ENCODE measurements at regions not wholly inside any gene's neighbourhood (a gene's known extent, or its start where the extent isn't known, plus 50 kb on each side); places are given as distances from the start of the nearest gene placed in this dataset.
"Not testable (repeated sequence)": the region's sequence is repeated elsewhere in the genome, so short reads cannot be mapped to it uniquely, and the experiment has no call there.

DNA sequence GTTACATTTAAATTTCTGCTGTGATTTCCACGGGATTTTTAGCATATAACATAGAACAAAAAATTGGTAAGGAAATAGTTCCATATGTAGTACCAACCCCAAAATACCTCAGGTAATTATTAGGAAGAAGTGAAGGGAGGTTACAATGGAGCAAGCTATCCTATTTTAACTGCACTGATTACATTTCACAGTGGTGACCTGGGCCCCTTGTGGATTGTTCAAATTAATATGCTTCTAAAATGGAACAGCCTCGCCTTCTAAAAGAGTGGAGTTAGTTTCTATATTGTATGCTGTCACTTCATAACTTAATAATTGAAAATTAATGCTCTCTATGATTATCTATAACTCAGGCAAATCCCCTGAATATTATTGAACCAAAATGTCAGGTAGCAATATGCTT, 651.7 kb upstream of the GBE1 start:
- in situ Hi-C loops (cut with HindIII; ENCODE audit: low pct_unique_long_range_greater_than_20kb, low sequenced_read_pairs), result no loop called here
- DNase-seq (ENCODE audit: low read depth), result no peak

DNA sequence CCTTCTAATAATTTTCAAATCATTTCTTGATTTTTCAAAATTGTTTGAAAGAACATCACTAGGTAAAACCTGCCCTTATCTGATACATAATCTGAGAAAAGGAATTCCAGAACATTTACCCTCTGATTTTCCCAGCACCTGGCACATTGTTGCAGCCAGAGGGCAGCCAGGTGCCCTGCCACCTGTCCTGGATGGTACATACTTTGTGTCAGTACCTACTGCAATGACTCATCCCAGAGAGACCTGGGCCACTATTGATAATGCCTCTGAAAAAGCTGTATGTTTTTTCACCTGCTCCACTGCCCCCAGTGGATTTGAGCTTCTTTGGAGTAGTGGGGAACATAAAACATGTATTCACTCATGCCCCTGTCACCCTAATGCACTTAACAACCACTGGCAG, 648.9 kb upstream of the GBE1 start:
- in situ Hi-C loops (cut with HindIII; ENCODE audit: low pct_unique_long_range_greater_than_20kb, low sequenced_read_pairs), result no loop called here
- DNase-seq (ENCODE audit: low read depth), result no peak

DNA sequence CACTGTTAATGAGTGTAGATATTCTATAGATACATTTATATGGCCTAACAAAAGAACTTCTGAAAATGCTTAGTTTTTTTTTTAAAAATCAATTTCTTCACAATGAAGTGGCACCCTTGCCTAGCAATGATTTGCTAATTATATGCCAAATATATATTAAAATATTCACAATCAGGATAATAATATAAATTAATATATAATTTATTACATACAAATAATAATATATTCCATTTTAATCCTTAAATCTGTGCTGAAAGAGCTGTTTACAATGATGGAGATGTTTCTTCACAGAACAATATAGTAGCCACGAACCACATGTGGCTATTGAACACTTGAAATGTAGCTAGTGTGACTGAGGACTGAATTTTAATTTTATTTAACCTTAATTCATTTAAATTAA, 648.4 kb upstream of the GBE1 start:
- DNase-seq (ENCODE audit: low read depth), result no peak
- in situ Hi-C loops (cut with HindIII; ENCODE audit: low pct_unique_long_range_greater_than_20kb, low sequenced_read_pairs), result no loop called here

DNA sequence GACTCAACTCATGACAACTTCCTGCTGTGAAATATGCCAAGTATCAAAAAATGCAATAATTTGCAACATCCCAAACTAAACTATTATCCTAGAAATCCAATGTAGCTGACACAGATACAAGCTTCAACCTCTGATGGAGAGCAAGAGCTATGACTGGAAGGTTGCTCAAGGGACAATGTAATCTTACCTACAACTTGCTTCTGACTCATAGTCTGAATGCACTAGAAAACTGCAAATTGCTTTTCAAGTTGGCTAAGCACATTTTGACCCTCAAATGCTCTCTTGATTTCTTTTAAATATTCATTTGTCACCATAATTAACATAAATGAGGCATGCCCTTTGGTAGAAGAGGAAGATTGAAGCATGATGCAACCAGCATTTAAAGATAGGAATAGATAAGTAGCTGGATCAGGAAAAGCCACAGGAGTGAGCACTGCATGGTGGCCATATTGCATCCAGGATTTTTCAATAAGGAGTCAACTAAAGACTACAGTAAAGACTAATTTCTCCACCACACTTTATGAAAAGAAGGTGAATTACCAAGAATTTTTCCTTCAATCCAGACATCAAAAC, 630.8 kb upstream of the GBE1 start:
- no peak for DNase-seq (ENCODE audit: low read depth)
- in situ Hi-C loops (cut with HindIII; ENCODE audit: low pct_unique_long_range_greater_than_20kb, low sequenced_read_pairs), result no loop called here

DNA sequence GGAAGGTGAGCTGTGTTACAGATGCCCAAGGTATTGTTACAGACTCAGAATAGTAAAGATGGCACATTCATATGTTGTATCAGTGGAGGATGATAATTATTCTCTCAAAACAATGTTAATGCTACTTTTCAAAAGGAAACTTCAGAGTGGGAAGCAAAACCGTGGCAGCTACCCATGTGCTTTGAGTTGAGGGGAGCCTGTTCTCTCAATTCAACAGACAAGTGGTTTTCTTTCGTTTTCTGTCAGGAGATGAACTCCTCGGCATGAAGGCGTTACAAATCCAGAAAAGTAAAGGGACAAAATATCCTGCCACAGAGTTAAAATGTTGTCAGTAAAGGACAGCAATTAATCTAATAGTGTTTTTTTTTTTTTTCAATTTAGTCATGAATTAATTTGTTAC, 629.4 kb upstream of the GBE1 start:
- DNase-seq (ENCODE audit: low read depth), result no peak
- in situ Hi-C loops (cut with HindIII; ENCODE audit: low pct_unique_long_range_greater_than_20kb, low sequenced_read_pairs), result no loop called here

DNA sequence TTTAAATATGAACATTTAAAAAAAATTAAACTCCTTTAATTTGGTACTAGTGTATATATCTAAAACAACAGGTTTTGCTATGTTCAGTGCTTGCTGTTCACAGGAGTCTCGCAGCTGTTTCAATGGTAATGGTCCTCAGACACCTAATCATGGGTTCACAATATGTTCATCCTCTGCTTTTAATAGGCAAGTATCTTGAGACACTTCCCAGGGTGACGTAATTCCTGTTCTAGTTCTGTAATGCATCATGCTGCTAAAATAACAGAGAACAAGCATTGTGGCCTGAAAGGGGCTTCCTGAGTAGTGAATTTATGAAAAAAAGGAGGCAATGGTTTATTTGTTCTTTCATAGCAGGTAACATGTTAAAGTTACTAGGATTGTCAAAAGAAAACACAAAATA, 625.2 kb upstream of the GBE1 start:
- in situ Hi-C loops (cut with HindIII; ENCODE audit: low pct_unique_long_range_greater_than_20kb, low sequenced_read_pairs), result no loop called here
- DNase-seq (ENCODE audit: low read depth), result no peak

DNA sequence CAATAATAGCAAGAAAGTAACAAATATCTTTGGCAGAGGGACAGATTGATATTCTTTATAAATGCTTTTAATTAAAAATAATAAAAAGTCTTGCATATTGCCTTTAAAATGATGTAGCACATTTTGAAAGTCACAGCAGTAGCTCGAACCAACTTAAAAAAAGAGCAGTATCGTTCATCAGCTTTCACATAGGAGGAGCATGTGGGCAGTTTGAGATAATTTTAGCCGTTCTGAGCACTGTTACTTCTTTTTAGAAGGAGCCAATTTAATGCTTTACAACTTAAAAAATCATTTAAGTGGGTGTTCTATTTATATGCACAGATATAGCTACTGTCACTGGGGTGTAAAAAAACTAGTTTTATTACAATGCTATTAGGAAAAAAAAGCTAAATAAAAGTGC, 622.7 kb upstream of the GBE1 start:
- DNase-seq (ENCODE audit: low read depth), result no peak
- in situ Hi-C loops (cut with HindIII; ENCODE audit: low pct_unique_long_range_greater_than_20kb, low sequenced_read_pairs), result no loop called here

DNA sequence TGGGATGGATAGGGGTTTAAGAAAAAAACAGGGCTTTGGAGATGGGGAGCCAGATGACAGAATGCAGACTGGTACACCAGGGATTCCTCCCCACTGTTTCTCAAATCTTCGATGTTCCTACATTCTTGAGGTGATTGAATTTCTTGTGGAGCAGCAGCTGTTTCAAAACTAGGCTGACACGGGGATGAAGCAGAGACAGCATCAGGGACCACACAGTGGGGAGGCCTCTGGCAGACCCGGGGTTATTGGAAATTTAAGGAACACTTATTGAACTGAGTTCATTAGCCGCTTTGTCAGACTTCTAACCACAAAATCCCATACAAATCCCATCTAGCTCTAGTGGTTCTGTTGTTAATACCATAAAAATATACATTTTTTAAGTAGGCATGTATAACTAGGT, 621.4 kb upstream of the GBE1 start:
- in situ Hi-C loops (cut with HindIII; ENCODE audit: low pct_unique_long_range_greater_than_20kb, low sequenced_read_pairs), result no loop called here
- DNase-seq (ENCODE audit: low read depth), result no peak

DNA sequence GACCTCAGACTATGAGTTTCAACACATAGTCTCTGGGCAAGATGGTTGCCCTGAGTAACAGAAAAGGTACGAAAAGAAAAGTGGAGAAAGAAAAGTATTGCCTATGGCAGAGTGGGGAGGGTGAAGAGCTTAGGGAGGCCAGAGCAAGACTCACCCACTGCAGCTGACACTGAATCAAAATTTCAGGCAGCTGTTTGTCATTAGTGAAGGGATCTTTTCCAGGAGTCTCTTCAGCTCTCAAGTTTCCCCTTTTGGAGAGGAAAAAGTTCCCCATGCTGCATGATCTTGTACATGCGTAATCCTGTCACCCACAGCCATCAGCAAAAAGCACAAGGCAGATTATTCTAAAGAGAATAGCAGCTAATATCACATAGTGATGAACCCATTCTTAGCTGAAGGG, 616.9 kb upstream of the GBE1 start:
- DNase-seq (ENCODE audit: low read depth), result no peak

DNA sequence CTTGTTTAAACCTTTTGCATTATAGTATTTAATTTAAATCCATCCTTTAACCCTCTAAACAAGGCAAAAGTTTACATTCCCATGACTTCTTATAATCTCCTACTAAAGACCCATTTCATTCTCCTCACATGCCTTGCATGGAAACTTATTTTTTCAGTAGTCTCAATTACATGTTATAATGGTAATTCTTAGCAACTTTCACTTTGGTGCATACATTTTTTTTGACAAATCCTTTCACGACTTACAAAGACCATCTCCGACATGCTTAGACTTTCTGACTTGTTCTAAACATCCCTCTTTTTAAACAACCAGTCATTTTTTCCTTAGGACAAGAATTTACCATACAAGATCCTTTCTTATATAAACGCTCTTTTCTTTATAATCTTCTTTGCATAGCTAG, 615.4 kb upstream of the GBE1 start:
- in situ Hi-C loops (cut with HindIII; ENCODE audit: low pct_unique_long_range_greater_than_20kb, low sequenced_read_pairs), result no loop called here
- peak; percentile 1 for DNase-seq (ENCODE audit: low read depth)

More for the DNA sequence above, 616.9 kb upstream of the GBE1 start:
- in situ Hi-C loops (cut with HindIII; ENCODE audit: low pct_unique_long_range_greater_than_20kb, low sequenced_read_pairs), result no loop called here

DNA sequence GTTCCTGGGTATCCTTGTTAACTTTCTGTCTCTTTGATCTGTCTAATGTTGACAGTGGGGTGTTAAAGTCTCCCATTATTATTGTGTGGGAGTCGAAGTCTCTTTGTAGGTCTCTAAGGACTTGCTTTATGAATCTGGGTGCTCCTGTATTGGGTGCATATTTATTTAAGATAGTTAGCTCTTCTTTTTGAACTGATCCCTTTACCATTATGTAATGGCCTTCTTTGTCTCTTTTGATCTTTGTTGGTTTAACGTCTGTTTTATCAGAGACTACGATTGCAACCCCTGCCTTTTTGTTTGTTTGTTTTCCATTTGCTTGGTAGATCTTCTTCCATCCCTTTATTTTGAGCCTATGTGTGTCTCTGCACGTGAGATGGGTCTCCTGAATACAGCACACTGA, 612.4 kb upstream of the GBE1 start:
- in situ Hi-C loops (cut with HindIII; ENCODE audit: low pct_unique_long_range_greater_than_20kb, low sequenced_read_pairs), result not testable (repeated sequence)

DNA sequence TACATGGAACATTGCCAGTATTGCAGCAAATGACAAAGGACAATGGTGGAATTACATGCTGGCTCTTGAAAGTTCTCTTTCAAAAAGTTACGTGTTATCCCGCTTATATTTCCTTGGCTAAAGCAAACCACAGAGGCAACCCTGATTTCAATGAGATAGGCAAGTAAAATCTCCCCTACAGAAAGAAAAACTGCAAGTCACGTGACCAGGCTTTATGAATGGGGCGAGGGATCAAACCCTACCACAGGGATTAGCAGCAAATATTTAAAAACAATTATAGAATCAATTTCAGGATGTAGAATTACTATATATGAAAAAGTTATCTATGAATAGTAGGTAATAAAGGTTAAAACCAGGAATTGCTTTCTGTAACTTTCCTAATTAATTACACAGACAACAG, 603.4 kb upstream of the GBE1 start:
- no peak for DNase-seq (ENCODE audit: low read depth)
- in situ Hi-C loops (cut with HindIII; ENCODE audit: low pct_unique_long_range_greater_than_20kb, low sequenced_read_pairs), result no loop called here

More for the DNA sequence above, 612.4 kb upstream of the GBE1 start:
- not testable (repeated sequence) for DNase-seq (ENCODE audit: low read depth)

DNA sequence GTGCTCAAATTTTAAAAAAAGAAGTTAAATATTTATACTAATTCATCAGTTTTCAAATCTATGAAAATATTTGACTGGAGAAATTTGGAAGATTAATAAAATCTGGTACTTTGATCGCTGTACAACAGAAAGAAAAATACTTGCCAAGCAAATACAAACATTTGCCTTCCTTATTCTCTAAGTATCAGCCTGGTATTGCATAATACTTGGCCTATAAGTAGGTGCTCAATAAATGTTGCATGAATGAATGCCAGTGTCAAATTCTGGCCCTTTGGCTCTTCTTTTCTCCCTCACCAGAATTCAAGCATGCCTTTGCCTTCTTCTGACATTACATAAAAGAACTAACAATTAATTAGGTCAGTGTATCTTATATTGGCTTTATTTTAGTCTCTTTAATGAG, 601.7 kb upstream of the GBE1 start:
- DNase-seq (ENCODE audit: low read depth), result no peak
- in situ Hi-C loops (cut with HindIII; ENCODE audit: low pct_unique_long_range_greater_than_20kb, low sequenced_read_pairs), result no loop called here

DNA sequence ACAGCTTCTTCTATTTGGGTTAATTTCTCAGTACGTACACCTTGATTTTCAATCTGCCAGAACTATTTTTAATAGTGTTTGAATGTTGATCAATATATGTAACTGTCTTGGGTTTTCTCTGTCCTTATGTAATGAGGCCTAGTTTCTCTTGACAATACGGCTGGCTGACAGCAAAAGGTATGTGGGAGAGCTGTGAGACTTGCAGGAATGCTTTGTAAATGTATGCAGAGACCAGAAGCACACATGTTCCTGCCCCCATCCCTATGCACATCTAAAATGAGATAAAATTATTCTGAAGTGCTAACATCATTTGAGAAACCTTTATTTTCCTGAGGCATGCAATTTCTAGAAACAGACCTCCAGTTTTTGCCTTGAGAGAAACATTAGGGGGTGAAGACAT, 593.8 kb upstream of the GBE1 start:
- in situ Hi-C loops (cut with HindIII; ENCODE audit: low pct_unique_long_range_greater_than_20kb, low sequenced_read_pairs), result no loop called here
- DNase-seq (ENCODE audit: low read depth), result no peak

DNA sequence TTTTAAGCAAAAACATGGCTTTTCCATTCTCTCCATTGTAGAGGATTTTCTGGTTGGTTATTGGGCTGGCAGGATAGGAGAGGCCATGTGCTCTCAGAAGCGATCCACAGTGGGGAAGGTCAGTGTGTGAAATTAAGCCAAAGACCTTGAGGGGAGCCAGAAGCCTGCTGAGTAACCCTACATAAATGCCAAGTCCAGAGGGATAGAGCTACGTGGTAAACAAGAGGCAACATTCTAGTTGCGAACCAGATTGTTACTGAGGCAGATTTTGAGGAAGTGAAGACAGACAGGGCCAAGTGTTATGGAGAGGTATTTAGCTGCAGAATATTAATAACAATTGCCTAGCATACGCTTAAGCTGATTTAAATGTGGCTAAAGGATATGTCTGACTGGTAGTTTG, 592.8 kb upstream of the GBE1 start:
- DNase-seq (ENCODE audit: low read depth), result no peak
- in situ Hi-C loops (cut with HindIII; ENCODE audit: low pct_unique_long_range_greater_than_20kb, low sequenced_read_pairs), result no loop called here

DNA sequence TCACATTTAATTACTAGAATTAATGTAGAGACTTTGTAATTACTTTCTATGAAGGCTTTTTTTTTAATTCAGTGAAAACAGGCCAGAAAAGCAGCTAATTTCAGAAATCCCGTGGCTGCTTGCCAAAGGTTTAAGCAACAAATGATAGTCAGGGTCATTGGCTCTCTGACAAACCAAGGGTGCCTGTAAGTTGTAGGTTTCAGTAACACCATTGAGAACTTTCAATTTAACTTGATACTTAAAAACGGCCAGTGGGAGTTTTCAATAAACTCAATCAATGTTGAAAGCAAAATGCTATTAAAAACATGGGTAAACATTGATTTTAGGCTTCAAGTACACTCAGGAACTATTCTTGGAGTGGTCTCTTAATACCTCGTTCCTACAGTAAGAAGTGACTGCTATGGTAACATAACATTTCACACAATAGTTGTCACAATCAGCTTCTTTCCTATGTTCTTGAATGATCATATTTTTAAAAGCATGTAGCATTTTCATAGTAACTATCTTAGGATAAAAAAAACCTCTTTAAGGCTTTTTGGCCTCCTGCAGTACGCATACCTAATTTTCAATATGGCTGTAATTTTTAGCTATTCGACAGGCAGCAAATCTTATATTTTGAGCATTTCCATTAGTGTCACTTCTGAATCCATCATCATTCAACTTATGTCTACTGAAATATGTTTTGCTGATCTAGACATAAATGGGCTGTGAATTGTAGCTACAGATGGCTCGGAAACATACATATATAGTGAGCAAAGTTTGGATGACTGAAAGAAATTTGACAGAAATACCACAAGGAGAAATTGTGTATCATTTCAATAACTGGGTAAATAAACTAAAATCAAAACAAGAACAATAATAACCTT, 592.1 kb upstream of the GBE1 start:
- in situ Hi-C loops (cut with HindIII; ENCODE audit: low pct_unique_long_range_greater_than_20kb, low sequenced_read_pairs), result no loop called here
- no peak for DNase-seq (ENCODE audit: low read depth)

DNA sequence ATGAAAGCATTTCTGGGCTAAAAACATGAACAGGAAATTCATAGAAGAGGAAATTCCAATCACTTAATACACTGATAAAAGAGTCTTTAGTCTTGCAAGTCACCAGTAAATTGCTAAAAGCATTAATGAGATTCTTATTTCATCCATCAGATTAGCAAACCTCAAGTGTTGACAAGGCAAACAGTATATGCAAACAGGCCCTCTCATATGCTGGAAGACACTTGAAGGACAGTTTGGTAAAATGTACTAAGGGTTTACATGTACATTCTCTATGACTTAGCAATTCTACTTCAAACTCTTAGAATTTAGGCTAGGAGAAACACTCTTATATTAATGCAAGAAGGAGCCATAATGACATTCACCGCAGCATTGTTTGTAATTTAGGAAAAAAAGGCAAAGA, 586.1 kb upstream of the GBE1 start:
- in situ Hi-C loops (cut with HindIII; ENCODE audit: low pct_unique_long_range_greater_than_20kb, low sequenced_read_pairs), result no loop called here
- DNase-seq (ENCODE audit: low read depth), result no peak

DNA sequence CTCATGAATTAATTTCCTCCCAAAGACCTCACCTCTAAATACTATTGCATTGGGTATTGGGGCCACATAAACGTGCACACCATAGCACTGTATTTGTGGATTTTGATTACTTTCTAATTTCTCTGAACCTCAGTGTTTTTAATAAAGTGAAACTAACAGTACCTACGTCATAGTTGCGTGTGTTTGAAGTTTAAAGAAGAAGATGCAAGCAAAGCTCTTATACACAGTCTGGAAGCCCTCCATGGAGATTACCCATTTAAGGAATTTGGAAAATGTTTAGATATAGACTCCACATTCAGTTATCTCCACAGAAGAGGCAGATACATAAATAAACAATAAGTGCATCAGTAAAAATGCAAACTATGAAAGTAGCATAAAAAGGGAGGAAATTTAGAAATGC, 581.1 kb upstream of the GBE1 start:
- no peak for DNase-seq (ENCODE audit: low read depth)
- in situ Hi-C loops (cut with HindIII; ENCODE audit: low pct_unique_long_range_greater_than_20kb, low sequenced_read_pairs), result no loop called here

DNA sequence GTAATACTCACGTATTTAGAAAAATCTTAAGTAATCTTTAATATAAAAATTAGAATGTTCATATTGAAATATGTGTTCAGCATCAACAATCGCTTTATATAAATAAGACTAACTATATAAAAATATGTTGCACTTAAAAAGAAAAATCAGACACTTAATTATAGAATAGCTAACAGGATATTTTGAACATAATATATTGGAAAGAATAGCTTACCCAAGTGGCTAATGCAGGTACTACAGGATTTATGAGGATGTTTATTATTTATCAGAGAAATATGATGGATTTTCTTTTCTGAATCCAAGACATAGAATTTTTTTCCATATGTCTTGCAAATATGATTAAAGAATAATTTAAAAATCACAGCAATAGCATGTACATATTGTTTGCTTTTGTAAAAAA, 567.9 kb upstream of the GBE1 start:
- DNase-seq (ENCODE audit: low read depth), result no peak
- in situ Hi-C loops (cut with HindIII; ENCODE audit: low pct_unique_long_range_greater_than_20kb, low sequenced_read_pairs), result no loop called here

DNA sequence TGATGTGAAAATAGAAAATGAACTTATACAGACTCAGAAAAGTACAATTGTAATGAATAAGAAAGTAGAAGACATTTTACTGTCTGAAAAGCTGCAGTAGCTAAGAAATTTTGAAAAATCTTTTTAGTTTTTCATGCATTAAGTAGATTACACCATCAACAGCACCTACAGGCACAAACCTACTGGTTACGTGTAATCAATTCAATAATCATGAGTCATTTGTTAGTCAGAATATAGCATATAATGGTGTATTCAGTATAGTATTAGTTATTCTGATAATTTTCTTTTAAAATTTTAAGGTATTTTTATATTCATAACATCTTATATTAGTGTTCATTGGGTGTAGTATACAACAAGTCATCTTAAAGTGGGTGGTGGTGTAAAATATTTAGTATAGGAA, 550.5 kb upstream of the GBE1 start:
- in situ Hi-C loops (cut with HindIII; ENCODE audit: low pct_unique_long_range_greater_than_20kb, low sequenced_read_pairs), result no loop called here
- no peak for DNase-seq (ENCODE audit: low read depth)
